ENCODE measurements at regions not wholly inside any gene's neighbourhood (a gene's known extent, or its start where the extent isn't known, plus 50 kb on each side); places are given as distances from the start of the nearest gene placed in this dataset.

DNA sequence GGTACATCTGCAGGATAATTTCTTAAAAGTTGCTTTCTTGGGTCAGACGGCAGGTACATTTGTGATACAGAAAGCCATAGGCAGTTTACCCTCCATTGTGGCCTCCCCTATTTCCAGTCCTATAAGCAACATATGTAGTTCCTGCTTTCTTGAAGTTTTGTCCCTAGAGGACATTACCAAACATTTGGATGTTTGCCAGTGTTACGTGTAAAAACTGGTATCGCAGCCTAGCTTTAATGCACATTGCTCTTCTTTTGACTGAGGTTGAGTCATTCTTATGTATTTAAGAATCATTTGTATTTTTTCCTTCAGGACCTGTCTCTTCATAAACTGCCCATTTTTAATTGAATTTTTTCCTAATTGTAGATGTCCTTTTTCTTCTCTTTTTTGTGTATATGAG is 114.3 kb downstream of the DIPK2A start:
- DNase-seq (peak in 2 of 4 donors; percentile 20 to 54), ATAC-seq (no peak)
- intact Hi-C loops (cut with DNase I): no loop called here
- Histone ChIP-seq H3K36me3 (no peaks in the 10 kb centered on the region), H3K4me3 (no peak overlapping the region), H3K27ac (no peak overlapping the region), H3K9me3 (no peaks in the 10 kb centered on the region), H3K4me1 (no peaks in the 10 kb centered on the region), H3K27me3 (no peaks in the 10 kb centered on the region)
- TF ChIP-seq, protein P1, sequence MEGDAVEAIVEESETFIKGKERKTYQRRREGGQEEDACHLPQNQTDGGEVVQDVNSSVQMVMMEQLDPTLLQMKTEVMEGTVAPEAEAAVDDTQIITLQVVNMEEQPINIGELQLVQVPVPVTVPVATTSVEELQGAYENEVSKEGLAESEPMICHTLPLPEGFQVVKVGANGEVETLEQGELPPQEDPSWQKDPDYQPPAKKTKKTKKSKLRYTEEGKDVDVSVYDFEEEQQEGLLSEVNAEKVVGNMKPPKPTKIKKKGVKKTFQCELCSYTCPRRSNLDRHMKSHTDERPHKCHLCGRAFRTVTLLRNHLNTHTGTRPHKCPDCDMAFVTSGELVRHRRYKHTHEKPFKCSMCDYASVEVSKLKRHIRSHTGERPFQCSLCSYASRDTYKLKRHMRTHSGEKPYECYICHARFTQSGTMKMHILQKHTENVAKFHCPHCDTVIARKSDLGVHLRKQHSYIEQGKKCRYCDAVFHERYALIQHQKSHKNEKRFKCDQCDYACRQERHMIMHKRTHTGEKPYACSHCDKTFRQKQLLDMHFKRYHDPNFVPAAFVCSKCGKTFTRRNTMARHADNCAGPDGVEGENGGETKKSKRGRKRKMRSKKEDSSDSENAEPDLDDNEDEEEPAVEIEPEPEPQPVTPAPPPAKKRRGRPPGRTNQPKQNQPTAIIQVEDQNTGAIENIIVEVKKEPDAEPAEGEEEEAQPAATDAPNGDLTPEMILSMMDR (IDR thresholded peaks at IDR 0.05): no peak

DNA sequence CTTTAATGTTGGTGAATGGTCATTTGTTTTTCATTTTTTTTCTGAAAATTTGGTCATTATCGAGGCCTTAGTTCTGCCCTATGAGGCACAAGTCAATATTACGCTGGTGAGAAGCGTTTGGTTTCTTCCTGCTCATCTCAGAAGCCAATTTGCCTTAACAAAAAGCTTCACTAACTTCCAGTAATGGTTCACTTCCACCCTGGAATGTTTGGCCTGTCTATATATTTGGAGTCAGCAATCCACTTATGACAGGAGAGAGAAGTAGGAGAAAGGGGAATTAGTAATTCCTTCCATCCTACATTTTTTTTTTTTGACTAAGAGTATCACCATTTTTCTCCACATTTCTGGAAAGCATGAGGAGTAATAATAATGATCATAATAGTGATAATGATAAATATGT is 124.4 kb downstream of the DIPK2A start:
- DNase-seq (no peak), ATAC-seq (no peak)
- Histone ChIP-seq H3K27me3 (no peaks in the 10 kb centered on the region), H3K36me3 (no peaks in the 10 kb centered on the region), H3K4me3 (no peak overlapping the region), H3K27ac (no peak overlapping the region), H3K4me1 (no peaks in the 10 kb centered on the region), H3K9me3 (peaks cover 0 to 19% of the 10 kb centered on the region in 2 donors)
- intact Hi-C loops (cut with DNase I): no loop called here
- TF ChIP-seq, protein P1 (IDR thresholded peaks at IDR 0.05): no peak

DNA sequence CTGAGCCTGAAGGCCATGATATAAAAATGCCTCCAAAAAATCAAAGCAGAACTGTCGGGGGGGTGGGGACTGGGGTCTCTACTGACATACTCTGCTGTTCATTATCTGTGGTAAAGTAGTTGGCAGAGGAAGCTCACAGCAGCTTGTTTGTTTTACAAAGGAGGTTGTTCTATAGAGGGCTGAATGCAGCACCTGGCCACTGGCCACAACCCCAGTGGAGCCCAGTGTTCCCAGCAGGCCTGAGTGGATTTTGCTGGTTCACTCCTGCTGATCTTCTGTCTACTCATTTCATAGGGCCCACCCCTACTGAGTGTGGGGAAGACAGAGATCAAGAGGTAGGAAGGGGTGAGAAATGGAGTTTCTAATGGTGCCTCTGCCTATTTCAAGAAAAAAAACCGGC is 125.5 kb downstream of the DIPK2A start:
- DNase-seq: peak in 1 of 4 donors; percentile 17
- Histone ChIP-seq H3K36me3 (no peaks in the 10 kb centered on the region), H3K27me3 (no peaks in the 10 kb centered on the region), H3K4me3 (no peak overlapping the region), H3K27ac (no peak overlapping the region), H3K9me3 (peaks cover 0 to 19% of the 10 kb centered on the region in 2 donors), H3K4me1 (no peaks in the 10 kb centered on the region)
- TF ChIP-seq, protein P1 (IDR thresholded peaks at IDR 0.05): no peak
- intact Hi-C loops (cut with DNase I): no loop called here
- no peak for ATAC-seq

DNA sequence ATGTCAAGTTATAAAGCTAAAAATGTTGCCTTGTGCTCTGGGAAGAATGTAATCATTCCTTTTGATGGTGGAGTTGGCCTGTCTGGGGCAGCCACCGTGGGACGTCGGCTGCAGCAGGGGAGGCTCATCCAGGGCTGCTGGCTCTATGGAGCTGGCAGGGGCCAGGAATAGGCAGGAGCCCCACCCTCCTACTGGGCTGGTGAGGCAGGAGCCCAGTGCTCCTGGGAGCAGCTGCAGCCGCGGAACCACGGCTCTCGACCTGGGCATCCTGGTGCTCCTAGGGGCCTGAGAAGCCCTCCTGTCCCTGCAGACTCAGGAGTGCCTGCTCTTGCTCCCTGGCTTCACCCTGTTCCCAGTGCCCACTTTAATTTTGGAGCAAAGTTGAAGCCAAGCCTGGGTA is 127.1 kb downstream of the DIPK2A start:
- Histone ChIP-seq H3K9me3 (peaks cover 0 to 19% of the 10 kb centered on the region in 2 donors), H3K4me1 (no peaks in the 10 kb centered on the region), H3K27me3 (no peaks in the 10 kb centered on the region), H3K4me3 (no peak overlapping the region), H3K27ac (no peak overlapping the region), H3K36me3 (no peaks in the 10 kb centered on the region)
- peak in 1 of 4 donors; percentile 37 for DNase-seq
- intact Hi-C loops (cut with DNase I): no loop called here
- TF ChIP-seq, protein P1 (IDR thresholded peaks at IDR 0.05): no peak
- ATAC-seq: no peak

DNA sequence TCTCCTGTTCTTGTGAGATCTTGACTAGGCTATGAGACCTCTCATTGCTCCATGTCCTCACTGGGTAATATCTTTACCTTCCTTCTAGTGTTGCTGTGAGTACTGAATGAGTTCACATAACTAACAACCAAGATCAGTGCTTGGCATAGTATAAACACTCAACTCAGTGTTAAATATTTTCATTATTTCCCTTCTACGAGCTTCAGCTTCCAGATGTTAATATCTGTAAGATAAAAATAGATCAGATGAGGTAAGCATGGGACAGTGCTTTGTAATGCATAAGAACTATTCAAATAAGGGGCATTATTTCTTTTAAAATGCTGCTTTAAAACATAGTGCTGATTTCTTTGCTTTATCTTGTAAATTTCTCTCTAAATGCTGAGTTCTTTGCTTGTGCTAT is 130.8 kb downstream of the DIPK2A start:
- H3K9me3 ChIP-seq: peaks cover 0 to 19% of the 10 kb centered on the region in 2 donors
- H3K27ac ChIP-seq: no peak overlapping the region
- DNase-seq (no peak), ATAC-seq (no peak)
- intact Hi-C loops (cut with DNase I): no loop called here
- no peaks in the 10 kb centered on the region for H3K4me1 ChIP-seq
- H3K27me3 ChIP-seq: no peaks in the 10 kb centered on the region
- TF ChIP-seq, protein P1 (IDR thresholded peaks at IDR 0.05): no peak
- H3K36me3 ChIP-seq: no peaks in the 10 kb centered on the region
- H3K4me3 ChIP-seq: no peak overlapping the region

Measured in left lung (tissue), 4 donors.